AG04449 (cell line): ENCODE measurements at regions not wholly inside any gene's neighbourhood (a gene's known extent, or its start where the extent isn't known, plus 50 kb on each side); places are given as distances from the start of the nearest gene placed in this dataset.

ENCODE experiments used
- CTCF ChIA-PET: fragments of 350-600 bp; formaldehyde crosslinking; extraction: SDS; loops from one replicate; lab custom pipeline; 2021; ENCODE audit warnings: antibody characterized with exemption; lab: Yijun Ruan, JAX
- POLR2A ChIA-PET: fragments of 400-600, 350-600 bp; formaldehyde crosslinking; extraction: SDS; loops from one replicate; lab custom pipeline; 2020; ENCODE audit warnings: antibody characterized with exemption, inconsistent platforms; lab: Yijun Ruan, JAX
- DNase-seq: peaks from one replicate; pipeline ENCODE4 v3.0.0-alpha.2; 2010; ENCODE audit warnings: low read depth, low spot score
- H3K4me3 ChIP-seq: 2 replicates; pipeline ENCODE4 v1.5.1; 2011; ENCODE audit warnings: low read depth, mild to moderate bottlenecking, control low read depth, low read length
- TF ChIP-seq, protein P1 (sequence below): IDR thresholded peaks from one replicate; pipeline ENCODE4 v1.5.1; 2011; ENCODE audit warnings: mild to moderate bottlenecking, moderate library complexity, low read length, control low read depth, inconsistent platforms; ENCODE audit not compliant: insufficient read depth; ENCODE audit errors: missing control alignments

DNA sequence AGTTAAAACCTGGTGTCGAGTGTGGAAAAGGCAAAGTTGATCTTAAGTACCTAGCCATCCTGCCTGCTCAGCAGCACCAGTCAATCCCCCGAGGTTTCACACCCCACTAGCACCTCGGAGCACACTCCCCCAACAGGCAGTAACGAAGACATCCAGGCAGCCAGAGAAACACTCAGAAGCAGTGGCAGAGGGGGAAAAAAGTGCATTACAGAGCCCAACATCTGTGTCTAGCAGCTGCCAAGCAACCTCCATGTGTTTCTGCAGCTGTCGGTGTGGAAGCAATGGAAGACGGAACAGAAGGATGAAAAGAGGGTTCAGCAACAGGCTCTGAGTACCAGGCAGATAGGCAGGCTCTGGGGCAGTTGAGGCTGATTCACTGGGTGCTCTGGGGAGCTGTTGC, 73.4 kb upstream of the PROX1 start:
- POLR2A ChIA-PET, result no interaction called here
- no peak for DNase-seq
- TF ChIP-seq, protein P1, sequence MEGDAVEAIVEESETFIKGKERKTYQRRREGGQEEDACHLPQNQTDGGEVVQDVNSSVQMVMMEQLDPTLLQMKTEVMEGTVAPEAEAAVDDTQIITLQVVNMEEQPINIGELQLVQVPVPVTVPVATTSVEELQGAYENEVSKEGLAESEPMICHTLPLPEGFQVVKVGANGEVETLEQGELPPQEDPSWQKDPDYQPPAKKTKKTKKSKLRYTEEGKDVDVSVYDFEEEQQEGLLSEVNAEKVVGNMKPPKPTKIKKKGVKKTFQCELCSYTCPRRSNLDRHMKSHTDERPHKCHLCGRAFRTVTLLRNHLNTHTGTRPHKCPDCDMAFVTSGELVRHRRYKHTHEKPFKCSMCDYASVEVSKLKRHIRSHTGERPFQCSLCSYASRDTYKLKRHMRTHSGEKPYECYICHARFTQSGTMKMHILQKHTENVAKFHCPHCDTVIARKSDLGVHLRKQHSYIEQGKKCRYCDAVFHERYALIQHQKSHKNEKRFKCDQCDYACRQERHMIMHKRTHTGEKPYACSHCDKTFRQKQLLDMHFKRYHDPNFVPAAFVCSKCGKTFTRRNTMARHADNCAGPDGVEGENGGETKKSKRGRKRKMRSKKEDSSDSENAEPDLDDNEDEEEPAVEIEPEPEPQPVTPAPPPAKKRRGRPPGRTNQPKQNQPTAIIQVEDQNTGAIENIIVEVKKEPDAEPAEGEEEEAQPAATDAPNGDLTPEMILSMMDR, result no peak
- CTCF ChIA-PET, result no interaction called here
- no peak overlapping the region for H3K4me3 ChIP-seq

DNA sequence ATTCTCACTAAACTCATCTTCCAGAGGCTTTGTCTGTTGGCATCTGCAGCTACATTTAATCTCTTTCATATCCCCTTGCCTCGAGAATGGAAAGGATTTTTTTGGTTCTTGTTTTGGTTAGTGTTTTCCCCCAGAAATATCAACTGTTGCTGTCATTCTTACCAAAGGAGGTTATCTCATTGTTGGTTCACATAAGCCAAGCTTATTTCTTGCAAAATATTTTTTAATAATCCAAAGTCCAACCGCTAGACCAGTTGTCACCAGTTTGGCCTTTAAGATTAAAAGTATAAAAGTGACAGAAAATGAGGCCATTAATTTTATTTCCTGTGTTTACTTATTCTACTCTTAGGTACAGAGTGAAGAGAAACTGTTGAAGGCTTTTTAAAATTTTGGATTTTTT, 66.5 kb upstream of the PROX1 start:
- ChIA-PET POLR2A (no interaction called here), CTCF (no interaction called here)
- no peak for DNase-seq
- TF ChIP-seq, protein P1, result no peak
- H3K4me3 ChIP-seq, result no peak overlapping the region

DNA sequence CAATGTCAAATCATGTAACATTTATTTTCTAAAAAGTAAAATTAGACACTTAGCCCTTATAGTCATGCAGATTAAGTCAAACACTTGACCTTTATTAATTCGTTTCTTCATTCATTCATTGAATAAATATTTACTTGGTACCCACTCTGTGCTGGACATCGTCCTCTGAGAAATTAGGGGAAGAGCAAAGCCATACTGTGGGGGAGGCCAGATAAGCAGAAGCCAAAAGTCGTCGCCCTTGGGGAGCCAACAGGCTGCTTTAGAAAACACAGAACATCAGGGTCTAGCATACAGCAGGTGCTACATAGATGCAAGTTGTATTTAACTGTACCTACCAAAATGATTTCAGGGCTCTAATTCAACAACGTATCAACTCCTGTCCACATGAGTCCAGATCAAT, 66.1 kb upstream of the PROX1 start:
- ChIA-PET CTCF (no interaction called here), POLR2A (no interaction called here)
- H3K4me3 ChIP-seq, result no peak overlapping the region
- TF ChIP-seq, protein P1, result no peak
- no peak for DNase-seq

DNA sequence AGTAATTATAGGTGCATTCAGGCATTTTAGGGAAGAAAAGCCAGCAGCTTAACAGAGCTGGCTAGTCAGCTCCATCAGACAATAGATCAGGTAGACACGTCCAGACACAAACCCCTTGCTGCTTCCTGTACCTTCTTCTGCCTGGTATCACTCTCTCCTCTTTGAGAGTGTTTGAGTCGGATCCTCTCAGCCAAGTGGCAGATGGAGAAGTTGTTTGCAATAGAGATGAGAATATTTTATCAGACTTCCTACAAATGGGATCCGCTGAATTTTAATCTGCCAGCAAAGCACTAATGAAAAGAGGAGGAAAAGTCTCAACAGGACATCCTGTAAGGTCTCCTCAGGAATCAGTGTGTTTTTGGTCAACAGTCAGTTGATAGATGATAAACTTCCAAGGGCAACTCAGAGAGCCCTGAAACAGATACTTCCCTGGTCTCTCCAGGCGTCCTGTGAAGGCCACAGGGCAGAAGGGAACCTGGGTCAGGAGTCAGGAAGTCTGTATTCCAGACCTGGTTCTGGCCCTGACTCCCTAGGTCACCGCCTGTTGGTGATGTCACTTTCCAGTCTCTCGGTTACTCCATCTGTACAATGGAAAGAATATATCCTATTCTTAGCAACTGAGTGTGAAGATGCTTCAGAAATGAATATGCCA, 62.1 kb upstream of the PROX1 start:
- CTCF ChIA-PET, result no interaction called here

DNA sequence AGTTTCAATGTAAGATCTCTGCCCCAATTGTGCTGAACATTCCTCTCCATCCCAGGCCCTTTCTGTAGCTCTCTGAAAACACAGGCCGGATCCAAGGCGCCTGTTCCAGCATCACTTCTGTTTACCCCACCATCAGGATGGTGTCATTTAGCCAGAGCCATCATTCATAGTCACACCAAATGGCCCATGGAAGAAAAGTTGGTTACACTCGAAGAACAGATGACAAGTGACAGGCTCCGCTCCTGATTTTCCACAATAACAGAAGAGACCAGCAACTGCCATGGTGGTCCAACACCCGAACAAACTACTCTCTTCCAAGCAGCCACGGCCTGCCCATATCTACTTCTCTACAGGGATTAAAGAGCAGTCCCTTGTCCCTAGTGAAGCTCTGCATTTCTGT, 59.9 kb upstream of the PROX1 start:
- TF ChIP-seq, protein P1, result no peak
- ChIA-PET CTCF (no interaction called here), POLR2A (no interaction called here)
- DNase-seq, result no peak
- no peak overlapping the region for H3K4me3 ChIP-seq

More for the DNA sequence above, 62.1 kb upstream of the PROX1 start:
- TF ChIP-seq, protein P1, result no peak
- POLR2A ChIA-PET, result no interaction called here
- DNase-seq, result no peak
- no peak overlapping the region for H3K4me3 ChIP-seq

DNA sequence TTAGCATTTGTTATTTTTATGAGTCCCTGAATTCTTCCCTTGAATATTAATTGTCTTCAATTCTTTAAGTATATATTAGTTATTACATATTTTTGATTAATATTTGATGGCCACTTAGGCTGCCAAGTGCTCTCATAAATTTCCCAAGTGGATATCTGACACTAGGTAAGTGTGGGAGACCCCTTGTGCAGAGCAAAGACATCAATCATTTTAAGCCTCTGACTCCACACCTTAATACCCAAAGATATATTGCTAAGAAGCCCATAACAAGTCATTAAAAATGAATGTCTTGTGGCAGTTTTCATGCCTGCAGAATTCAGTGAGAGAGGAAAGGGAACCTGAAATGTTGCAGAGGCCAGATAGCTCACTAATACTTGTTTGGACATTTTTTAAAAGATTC, 58.4 kb upstream of the PROX1 start:
- no peak overlapping the region for H3K4me3 ChIP-seq
- ChIA-PET CTCF (no interaction called here), POLR2A (no interaction called here)
- TF ChIP-seq, protein P1, result no peak
- DNase-seq, result no peak
